ENCODE measurements at regions not wholly inside any gene's neighbourhood (a gene's known extent, or its start where the extent isn't known, plus 50 kb on each side); places are given as distances from the start of the nearest gene placed in this dataset.

DNA sequence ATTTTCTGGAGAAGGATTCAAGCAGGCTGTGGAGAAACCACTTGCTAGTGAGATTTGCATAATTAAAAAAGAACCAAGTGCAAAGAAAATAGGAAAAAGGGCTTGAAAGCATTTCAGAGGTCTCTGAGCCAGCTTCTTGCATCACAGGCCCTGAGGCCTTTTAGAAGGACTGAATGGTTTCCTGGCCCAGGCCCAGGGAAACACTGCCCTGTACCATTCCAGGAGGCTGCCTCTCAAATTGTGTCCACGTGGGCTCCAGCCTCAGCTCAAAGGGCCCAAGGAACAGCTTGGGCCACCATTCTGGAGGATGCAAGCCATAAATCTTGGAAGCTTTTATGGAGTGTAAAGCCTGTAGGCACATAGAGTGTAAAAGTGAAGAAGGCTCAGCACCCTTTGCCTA, 523.3 kb upstream of the VRK2 start:
- H3K27me3 ChIP-seq (ENCODE audit: insufficient read depth, low read depth): no peaks in the 10 kb centered on the region
- no peak overlapping the region for H3K27ac ChIP-seq
- no peaks in the 10 kb centered on the region for H4K20me1 ChIP-seq (ENCODE audit: insufficient read depth)
- TF ChIP-seq EZH2 (IDR thresholded peaks at IDR 0.05; ENCODE audit: low read depth) (no peak), CTCF (conservative IDR thresholded peaks at IDR 0.05) (no peak)
- H3F3A ChIP-seq (ENCODE audit: insufficient read depth, low read depth): no peaks in the 10 kb centered on the region
- CTCF ChIA-PET: no interaction called here
- no peak overlapping the region for H2AFZ ChIP-seq
- no peaks in the 10 kb centered on the region for H3K9me3 ChIP-seq (ENCODE audit: insufficient read depth, low read depth)
- no peaks in the 10 kb centered on the region for H3K79me2 ChIP-seq (ENCODE audit: low read depth)
- no peaks in the 10 kb centered on the region for H3K36me3 ChIP-seq (ENCODE audit: low read depth)
- BruUV-seq (replicated peaks): no TSS peak
- DNase-seq: no peak
- POLR2A ChIA-PET (ENCODE audit: unreplicated experiment): no interaction called here
- intact Hi-C loops (cut with micrococcal nuclease; ENCODE audit: unreplicated experiment): no loop called here
- no peak overlapping the region for H3K4me3 ChIP-seq
- no peaks in the 10 kb centered on the region for H3K9me2 ChIP-seq (ENCODE audit: insufficient read depth)
- H3K4me1 ChIP-seq (replicated peaks; ENCODE audit: insufficient read depth): no peaks in the 10 kb centered on the region
- no peak overlapping the region for H3K4me2 ChIP-seq

- Histone ChIP-seq H3K79me2 (ENCODE audit: low read depth) (no peaks in the 10 kb centered on the region), H3K4me1 (replicated peaks; ENCODE audit: insufficient read depth) (no peaks in the 10 kb centered on the region), H3K27me3 (ENCODE audit: insufficient read depth, low read depth) (no peaks in the 10 kb centered on the region), H3K27ac (no peak overlapping the region), H3K9me2 (ENCODE audit: insufficient read depth) (no peaks in the 10 kb centered on the region), H3K4me3 (no peak overlapping the region), H3F3A (ENCODE audit: insufficient read depth, low read depth) (no peaks in the 10 kb centered on the region), H3K4me2 (no peak overlapping the region), H4K20me1 (ENCODE audit: insufficient read depth) (no peaks in the 10 kb centered on the region), H2AFZ (no peak overlapping the region), H3K9me3 (ENCODE audit: insufficient read depth, low read depth) (no peaks in the 10 kb centered on the region), H3K36me3 (ENCODE audit: low read depth) (no peaks in the 10 kb centered on the region)
- POLR2A ChIA-PET (ENCODE audit: unreplicated experiment): no interaction called here
- intact Hi-C loops (cut with micrococcal nuclease; ENCODE audit: unreplicated experiment): no loop called here
- TF ChIP-seq EZH2 (IDR thresholded peaks at IDR 0.05; ENCODE audit: low read depth) (no peak), CTCF (conservative IDR thresholded peaks at IDR 0.05) (no peak)
- no peak for DNase-seq
- CTCF ChIA-PET: no interaction called here
- BruUV-seq (replicated peaks): no TSS peak
Measured at GRCh38 chr2:57527685-57528084, 518.9 kb upstream of the VRK2 start.

DNA sequence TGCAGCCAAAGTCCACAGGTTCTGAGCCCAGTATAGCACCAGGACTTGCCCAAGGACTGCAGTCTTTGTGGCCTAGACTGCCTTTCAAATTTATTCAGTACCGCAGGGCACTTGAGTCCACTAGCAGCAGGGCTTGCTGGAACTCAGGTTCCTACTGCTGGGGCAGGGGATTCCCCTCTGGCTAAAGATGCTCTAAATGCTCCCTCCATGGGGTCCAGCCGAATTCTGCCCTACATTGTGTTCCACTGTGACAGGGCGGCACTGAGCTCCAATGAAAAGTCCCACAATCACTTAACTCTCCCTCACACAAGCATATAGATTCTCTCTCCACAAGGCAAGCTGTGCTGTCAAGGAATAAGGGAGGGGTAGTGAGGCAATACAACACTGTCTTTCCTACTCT, 518.1 kb upstream of the VRK2 start:
- Histone ChIP-seq H3K9me3 (ENCODE audit: insufficient read depth, low read depth) (no peaks in the 10 kb centered on the region), H3F3A (ENCODE audit: insufficient read depth, low read depth) (no peaks in the 10 kb centered on the region), H3K27ac (no peak overlapping the region), H3K79me2 (ENCODE audit: low read depth) (no peaks in the 10 kb centered on the region), H3K9me2 (ENCODE audit: insufficient read depth) (no peaks in the 10 kb centered on the region), H3K36me3 (ENCODE audit: low read depth) (no peaks in the 10 kb centered on the region), H4K20me1 (ENCODE audit: insufficient read depth) (no peaks in the 10 kb centered on the region), H3K4me2 (no peak overlapping the region), H3K4me3 (no peak overlapping the region), H3K27me3 (ENCODE audit: insufficient read depth, low read depth) (no peaks in the 10 kb centered on the region), H2AFZ (no peak overlapping the region), H3K4me1 (replicated peaks; ENCODE audit: insufficient read depth) (no peaks in the 10 kb centered on the region)
- intact Hi-C loops (cut with micrococcal nuclease; ENCODE audit: unreplicated experiment): no loop called here
- no peak for TF ChIP-seq EZH2 (IDR thresholded peaks at IDR 0.05; ENCODE audit: low read depth)
- TF ChIP-seq CTCF (conservative IDR thresholded peaks at IDR 0.05): no peak
- DNase-seq: no peak
- ChIA-PET POLR2A (ENCODE audit: unreplicated experiment) (no interaction called here), CTCF (no interaction called here)
- no TSS peak for BruUV-seq (replicated peaks)

Measured in PC-9 (cell line).